Panc1 (cell line): ENCODE measurements at regions not wholly inside any gene's neighbourhood (a gene's known extent, or its start where the extent isn't known, plus 50 kb on each side); places are given as distances from the start of the nearest gene placed in this dataset.

Experiments used
- CTCF ChIP-seq: fragments of 450-650 bp; IDR thresholded peaks from 2 replicates; pipeline ENCODE4 v1.5.1; 2017; ENCODE audit warnings: mild to moderate bottlenecking
- REST ChIP-seq, 2 experiments: IDR thresholded peaks; 2 replicates each; pipeline ENCODE4 v1.6.1; 2011 to 2012; ENCODE audit warnings: low read depth in 2 of 2, control low read depth in 1 of 2, low read length in 1 of 2, mild to moderate bottlenecking in 1 of 2, moderate library complexity in 1 of 2; ENCODE audit not compliant: insufficient read depth in 1 of 2

- TF ChIP-seq CTCF: no peak
- TF ChIP-seq REST (IDR thresholded peaks at IDR 0.05; ENCODE audit: insufficient read depth in 1 of 2, low read depth in 2 of 2, low read length in 1 of 2): no peak
These were observed 347.4 kb downstream of the RRAGC start for GRCh38 chr1:38512024-38512767.
